SU-DHL-6 (cell line): ENCODE measurements at regions not wholly inside any gene's neighbourhood (a gene's known extent, or its start where the extent isn't known, plus 50 kb on each side); places are given as distances from the start of the nearest gene placed in this dataset.

Experiments used
- H2AFZ ChIP-seq: fragments of 200-600 bp; sonication (generic); 2 replicates; pipeline ENCODE4 v1.6.1; 2014; ENCODE audit warnings: low read depth, mild to moderate bottlenecking, moderate library complexity, mixed read lengths, antibody characterized with exemption, low read length; ENCODE audit not compliant: severe bottlenecking
- H3F3A ChIP-seq: fragments of 200-600 bp; shearing (Covaris generic); 2 replicates; pipeline ENCODE4 v1.6.0; 2016; ENCODE audit warnings: antibody characterized with exemption, mild to moderate bottlenecking; ENCODE audit not compliant: insufficient read depth
- H3K27ac ChIP-seq: fragments of 200-600 bp; sonication (generic); 2 replicates; pipeline ENCODE4 v1.5.1; 2016; ENCODE audit warnings: low read depth, mild to moderate bottlenecking, low read length, moderate library complexity, mixed read lengths
- H3K27me3 ChIP-seq: fragments of 200-600 bp; sonication (generic), shearing (Covaris generic); 2 replicates; pipeline ENCODE4 v1.6.0; 2014; ENCODE audit warnings: mild to moderate bottlenecking, low read length
- H3K36me3 ChIP-seq: fragments of 200-600 bp; sonication (generic); 2 replicates; pipeline ENCODE4 v1.6.1; 2014; ENCODE audit warnings: mild to moderate bottlenecking, low read length, mixed read lengths
- H3K4me2 ChIP-seq: fragments of 300-600, 200-600 bp; shearing (Covaris generic), sonication (generic); 2 replicates; pipeline ENCODE4 v1.6.0; 2014; ENCODE audit warnings: low read length, low read depth, mild to moderate bottlenecking; ENCODE audit not compliant: poor library complexity, severe bottlenecking
- H3K4me3 ChIP-seq: fragments of 200-600 bp; sonication (generic); 2 replicates; pipeline ENCODE4 v1.5.1; 2014; ENCODE audit warnings: antibody characterized with exemption, low read length, mild to moderate bottlenecking, mixed read lengths; ENCODE audit not compliant: insufficient read depth, poor library complexity, severe bottlenecking
- H3K79me2 ChIP-seq: fragments of 200-600 bp; sonication (generic); 2 replicates; pipeline ENCODE4 v1.6.1; 2014; ENCODE audit warnings: mild to moderate bottlenecking, low read length, moderate library complexity; ENCODE audit not compliant: insufficient read depth
- H3K9ac ChIP-seq: fragments of 200-600 bp; sonication (generic); 2 replicates; pipeline ENCODE4 v1.7.0; 2014; ENCODE audit warnings: mild to moderate bottlenecking, low read length
- H3K9me2 ChIP-seq: fragments of 200-600 bp; sonication (generic); replicated peaks from 2 replicates; pipeline ENCODE4 v1.6.1; 2014; ENCODE audit warnings: low read length; ENCODE audit not compliant: insufficient read depth
- H3K9me3 ChIP-seq: fragments of 200-600 bp; sonication (generic); 2 replicates; pipeline ENCODE4 v1.6.1; 2014; ENCODE audit warnings: low read length, mixed read lengths; ENCODE audit not compliant: insufficient read depth
- H4K20me1 ChIP-seq: fragments of 200-600 bp; sonication (generic); 2 replicates; pipeline ENCODE4 v1.6.1; 2014; ENCODE audit warnings: low read depth, mild to moderate bottlenecking, antibody characterized with exemption, low read length, moderate library complexity, mixed read lengths
- CTCF ChIP-seq: fragments of 200-600 bp; sonication (generic); IDR thresholded peaks from one replicate; pipeline ENCODE4 v1.5.1; 2017; ENCODE audit warnings: antibody characterized with exemption, mild to moderate bottlenecking, low read length, moderate library complexity; ENCODE audit not compliant: insufficient read depth, poor library complexity, severe bottlenecking
- EZH2phosphoT487 ChIP-seq: fragments of 200-600 bp; sonication (generic), shearing (Covaris generic); conservative IDR thresholded peaks from 2 replicates; pipeline ENCODE4 v1.6.1; 2018; ENCODE audit warnings: mild to moderate bottlenecking, antibody characterized with exemption, low read length, moderate library complexity, mixed read lengths

GRCh38 chr18:28582724-28583123 is 405.8 kb upstream of the CDH2 start:
- Histone ChIP-seq H4K20me1 (no peaks in the 10 kb centered on the region), H3K79me2 (no peaks in the 10 kb centered on the region), H3K27me3 (no peaks in the 10 kb centered on the region), H3K9me3 (no peaks in the 10 kb centered on the region), H3K9ac (no peak overlapping the region), H3K4me3 (no peak overlapping the region), H3F3A (no peaks in the 10 kb centered on the region), H3K4me2 (no peak overlapping the region), H3K36me3 (no peaks in the 10 kb centered on the region), H3K27ac (no peak overlapping the region), H3K9me2 (no peaks in the 10 kb centered on the region), H2AFZ (no peak overlapping the region)
- TF ChIP-seq CTCF (no peak), EZH2phosphoT487 (no peak)

GRCh38 chr18:28581521-28582071 is 404.7 kb upstream of the CDH2 start:
- Histone ChIP-seq H3K79me2 (no peaks in the 10 kb centered on the region), H3K9ac (no peak overlapping the region), H3K9me2 (no peaks in the 10 kb centered on the region), H3F3A (no peaks in the 10 kb centered on the region), H3K27ac (no peak overlapping the region), H3K4me2 (no peak overlapping the region), H3K4me3 (no peak overlapping the region), H3K9me3 (no peaks in the 10 kb centered on the region), H3K27me3 (no peaks in the 10 kb centered on the region), H4K20me1 (no peaks in the 10 kb centered on the region), H3K36me3 (no peaks in the 10 kb centered on the region), H2AFZ (no peak overlapping the region)
- TF ChIP-seq EZH2phosphoT487 (no peak), CTCF (no peak)

- H3K36me3 ChIP-seq: no peaks in the 10 kb centered on the region
- H3K9me3 ChIP-seq: no peaks in the 10 kb centered on the region
- H3K79me2 ChIP-seq: no peaks in the 10 kb centered on the region
- H4K20me1 ChIP-seq: no peaks in the 10 kb centered on the region
- no peak overlapping the region for H2AFZ ChIP-seq
- no peak overlapping the region for H3K4me3 ChIP-seq
- no peaks in the 10 kb centered on the region for H3F3A ChIP-seq
- H3K27me3 ChIP-seq: no peaks in the 10 kb centered on the region
- no peak overlapping the region for H3K27ac ChIP-seq
- H3K4me2 ChIP-seq: no peak overlapping the region
- no peak overlapping the region for H3K9ac ChIP-seq
- no peaks in the 10 kb centered on the region for H3K9me2 ChIP-seq
- no peak for TF ChIP-seq CTCF
- TF ChIP-seq EZH2phosphoT487: no peak
Measured at GRCh38 chr18:28576941-28577340, 400.0 kb upstream of the CDH2 start.
